GM18873 (cell line): ENCODE measurements at regions not wholly inside any gene's neighbourhood (a gene's known extent, or its start where the extent isn't known, plus 50 kb on each side); places are given as distances from the start of the nearest gene placed in this dataset.
"Not testable (repeated sequence)": the region's sequence is repeated elsewhere in the genome, so short reads cannot be mapped to it uniquely, and the experiment has no call there.

Experiments
- ATAC-seq: cut with Tn5 transposase; IDR thresholded peaks from one replicate; pipeline ENCODE4 v1.9.1; 2021; ENCODE audit warnings: mild to moderate bottlenecking, moderate library complexity, moderate number of reproducible peaks; ENCODE audit not compliant: unreplicated experiment, low FRiP score

GRCh38 chr7:20083781-20084180, 133.4 kb downstream of the MACC1 start:
- ATAC-seq, result no peak

- ATAC-seq, result no peak
These were observed 138.1 kb downstream of the MACC1 start for GRCh38 chr7:20079080-20079479.

GRCh38 chr7:20076835-20077234, 140.3 kb downstream of the MACC1 start:
- ATAC-seq, result no peak

- ATAC-seq, result no peak
These were observed 141.0 kb downstream of the MACC1 start for GRCh38 chr7:20075992-20076820.

GRCh38 chr7:20075440-20075839, 141.7 kb downstream of the MACC1 start:
- no peak for ATAC-seq

- ATAC-seq, result not testable (repeated sequence)
These were observed 149.2 kb downstream of the MACC1 start for GRCh38 chr7:20068004-20068403.

GRCh38 chr7:20064974-20065862, 152.0 kb downstream of the MACC1 start:
- ATAC-seq, result peak; percentile 98

- no peak for ATAC-seq
These were observed 152.8 kb downstream of the MACC1 start for GRCh38 chr7:20064181-20064970.

- no peak for ATAC-seq
These were observed 153.5 kb downstream of the MACC1 start for GRCh38 chr7:20063644-20064043.

- ATAC-seq, result no peak
These were observed 154.3 kb downstream of the MACC1 start for GRCh38 chr7:20062932-20063331.

GRCh38 chr7:20053334-20054104, 163.7 kb downstream of the MACC1 start:
- ATAC-seq, result no peak

- no peak for ATAC-seq
These were observed 166.8 kb downstream of the MACC1 start for GRCh38 chr7:20050241-20050966.

- no peak for ATAC-seq
These were observed 178.5 kb downstream of the MACC1 start for GRCh38 chr7:20038676-20039075.

- no peak for ATAC-seq
These were observed 181.8 kb downstream of the MACC1 start for GRCh38 chr7:20035279-20035875.

- ATAC-seq, result no peak
These were observed 183.4 kb downstream of the MACC1 start for GRCh38 chr7:20033621-20034400.

GRCh38 chr7:20032741-20033140, 184.4 kb downstream of the MACC1 start:
- ATAC-seq, result no peak

- ATAC-seq, result peak; percentile 42
These were observed 186.2 kb downstream of the MACC1 start for GRCh38 chr7:20030915-20031362.

GRCh38 chr7:20030417-20030816, 186.8 kb downstream of the MACC1 start:
- ATAC-seq, result peak; percentile 89
